ENCODE measurements at regions not wholly inside any gene's neighbourhood (a gene's known extent, or its start where the extent isn't known, plus 50 kb on each side); places are given as distances from the start of the nearest gene placed in this dataset.

DNA sequence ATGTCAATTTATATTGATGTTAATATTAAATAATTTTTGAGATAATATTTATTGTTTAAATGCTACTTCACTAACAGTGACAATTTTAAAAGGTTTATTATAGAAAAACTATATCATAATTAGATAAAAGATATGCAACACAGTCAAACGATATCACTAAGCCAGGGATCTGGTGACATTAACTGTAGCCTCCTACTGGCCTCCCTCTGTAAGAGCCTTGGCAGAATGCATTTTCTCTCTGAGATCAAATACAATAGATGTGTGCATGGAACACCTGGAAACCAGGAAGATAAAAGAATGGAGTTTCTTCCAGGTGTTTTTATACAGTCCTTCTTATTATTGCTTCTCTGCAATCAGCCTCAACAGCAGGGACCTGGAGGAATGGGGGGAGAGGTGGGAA lies 1762.1 kb downstream of the BRINP3 start:
- no peak for TF ChIP-seq NFIC (IDR thresholded peaks at IDR 0.05)
- no peak for TF ChIP-seq TAF1 (IDR thresholded peaks at IDR 0.05; ENCODE audit: low read depth)
- no peak for TF ChIP-seq CEBPB (IDR thresholded peaks at IDR 0.05)
- no peak for TF ChIP-seq USF1 (IDR thresholded peaks at IDR 0.05)
- TF ChIP-seq, protein P1, sequence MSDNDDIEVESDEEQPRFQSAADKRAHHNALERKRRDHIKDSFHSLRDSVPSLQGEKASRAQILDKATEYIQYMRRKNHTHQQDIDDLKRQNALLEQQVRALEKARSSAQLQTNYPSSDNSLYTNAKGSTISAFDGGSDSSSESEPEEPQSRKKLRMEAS (IDR thresholded peaks at IDR 0.05): no peak
- TF ChIP-seq, protein P2, sequence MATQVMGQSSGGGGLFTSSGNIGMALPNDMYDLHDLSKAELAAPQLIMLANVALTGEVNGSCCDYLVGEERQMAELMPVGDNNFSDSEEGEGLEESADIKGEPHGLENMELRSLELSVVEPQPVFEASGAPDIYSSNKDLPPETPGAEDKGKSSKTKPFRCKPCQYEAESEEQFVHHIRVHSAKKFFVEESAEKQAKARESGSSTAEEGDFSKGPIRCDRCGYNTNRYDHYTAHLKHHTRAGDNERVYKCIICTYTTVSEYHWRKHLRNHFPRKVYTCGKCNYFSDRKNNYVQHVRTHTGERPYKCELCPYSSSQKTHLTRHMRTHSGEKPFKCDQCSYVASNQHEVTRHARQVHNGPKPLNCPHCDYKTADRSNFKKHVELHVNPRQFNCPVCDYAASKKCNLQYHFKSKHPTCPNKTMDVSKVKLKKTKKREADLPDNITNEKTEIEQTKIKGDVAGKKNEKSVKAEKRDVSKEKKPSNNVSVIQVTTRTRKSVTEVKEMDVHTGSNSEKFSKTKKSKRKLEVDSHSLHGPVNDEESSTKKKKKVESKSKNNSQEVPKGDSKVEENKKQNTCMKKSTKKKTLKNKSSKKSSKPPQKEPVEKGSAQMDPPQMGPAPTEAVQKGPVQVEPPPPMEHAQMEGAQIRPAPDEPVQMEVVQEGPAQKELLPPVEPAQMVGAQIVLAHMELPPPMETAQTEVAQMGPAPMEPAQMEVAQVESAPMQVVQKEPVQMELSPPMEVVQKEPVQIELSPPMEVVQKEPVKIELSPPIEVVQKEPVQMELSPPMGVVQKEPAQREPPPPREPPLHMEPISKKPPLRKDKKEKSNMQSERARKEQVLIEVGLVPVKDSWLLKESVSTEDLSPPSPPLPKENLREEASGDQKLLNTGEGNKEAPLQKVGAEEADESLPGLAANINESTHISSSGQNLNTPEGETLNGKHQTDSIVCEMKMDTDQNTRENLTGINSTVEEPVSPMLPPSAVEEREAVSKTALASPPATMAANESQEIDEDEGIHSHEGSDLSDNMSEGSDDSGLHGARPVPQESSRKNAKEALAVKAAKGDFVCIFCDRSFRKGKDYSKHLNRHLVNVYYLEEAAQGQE (IDR thresholded peaks at IDR 0.05; ENCODE audit: low read depth): no peak
